ENCODE measurements at regions not wholly inside any gene's neighbourhood (a gene's known extent, or its start where the extent isn't known, plus 50 kb on each side); places are given as distances from the start of the nearest gene placed in this dataset.

DNA sequence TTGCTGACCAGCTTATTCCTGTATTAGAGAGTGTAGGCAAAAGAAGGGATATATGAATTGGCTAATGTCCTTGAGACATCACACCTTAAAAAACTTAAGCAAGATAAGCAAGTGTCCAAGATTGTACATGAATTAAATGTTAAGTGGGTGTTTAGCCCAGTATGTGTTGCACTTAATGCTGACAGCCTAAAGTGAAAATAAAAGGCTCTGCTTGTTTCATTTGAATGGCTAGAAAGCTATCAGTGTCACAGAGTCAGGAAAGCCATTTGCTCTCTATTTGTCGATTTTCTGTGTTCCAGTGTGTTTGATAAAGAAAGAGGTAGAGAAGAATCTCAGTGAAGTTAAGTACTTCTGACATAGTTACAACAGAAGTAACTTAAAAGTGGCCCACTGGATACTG, 744.9 kb downstream of the ANKRD7 start:
- Histone ChIP-seq H3K4me1 (ENCODE audit: insufficient read depth, poor library complexity, severe bottlenecking) (no peaks in the 10 kb centered on the region), H3K36me3 (ENCODE audit: low read depth) (no peaks in the 10 kb centered on the region), H3K9me3 (ENCODE audit: severe bottlenecking) (peaks cover 2% of the 10 kb centered on the region), H3K4me3 (ENCODE audit: severe bottlenecking) (no peak overlapping the region), H3K27me3 (ENCODE audit: insufficient read depth, poor library complexity, severe bottlenecking) (no peaks in the 10 kb centered on the region), H3K27ac (ENCODE audit: poor library complexity, severe bottlenecking) (no peak overlapping the region)
- no peak for DNase-seq (ENCODE audit: low spot score)
- TF ChIP-seq, protein P1, sequence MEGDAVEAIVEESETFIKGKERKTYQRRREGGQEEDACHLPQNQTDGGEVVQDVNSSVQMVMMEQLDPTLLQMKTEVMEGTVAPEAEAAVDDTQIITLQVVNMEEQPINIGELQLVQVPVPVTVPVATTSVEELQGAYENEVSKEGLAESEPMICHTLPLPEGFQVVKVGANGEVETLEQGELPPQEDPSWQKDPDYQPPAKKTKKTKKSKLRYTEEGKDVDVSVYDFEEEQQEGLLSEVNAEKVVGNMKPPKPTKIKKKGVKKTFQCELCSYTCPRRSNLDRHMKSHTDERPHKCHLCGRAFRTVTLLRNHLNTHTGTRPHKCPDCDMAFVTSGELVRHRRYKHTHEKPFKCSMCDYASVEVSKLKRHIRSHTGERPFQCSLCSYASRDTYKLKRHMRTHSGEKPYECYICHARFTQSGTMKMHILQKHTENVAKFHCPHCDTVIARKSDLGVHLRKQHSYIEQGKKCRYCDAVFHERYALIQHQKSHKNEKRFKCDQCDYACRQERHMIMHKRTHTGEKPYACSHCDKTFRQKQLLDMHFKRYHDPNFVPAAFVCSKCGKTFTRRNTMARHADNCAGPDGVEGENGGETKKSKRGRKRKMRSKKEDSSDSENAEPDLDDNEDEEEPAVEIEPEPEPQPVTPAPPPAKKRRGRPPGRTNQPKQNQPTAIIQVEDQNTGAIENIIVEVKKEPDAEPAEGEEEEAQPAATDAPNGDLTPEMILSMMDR (IDR thresholded peaks at IDR 0.05; ENCODE audit: poor library complexity, severe bottlenecking) = no peak
- ATAC-seq (ENCODE audit: low read depth) = no peak

DNA sequence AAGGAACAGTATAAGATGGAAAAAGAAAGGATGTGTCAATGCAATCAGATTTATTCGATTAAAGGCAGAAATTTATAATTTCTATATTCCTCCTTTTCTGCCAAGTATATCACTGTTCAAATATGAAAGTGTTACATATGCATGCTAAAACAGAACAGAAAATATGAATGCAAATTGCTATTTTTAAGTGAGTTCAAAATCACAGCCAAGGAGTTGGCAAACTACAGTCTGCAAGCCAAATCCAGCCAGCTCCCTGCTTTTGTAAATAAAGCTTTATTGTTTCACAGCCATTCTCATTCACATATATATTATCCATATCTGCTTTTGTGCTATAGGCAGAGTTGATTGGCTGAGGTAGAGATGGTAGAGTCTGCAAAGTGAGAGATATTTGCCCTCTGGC, 747.2 kb downstream of the ANKRD7 start:
- Histone ChIP-seq H3K4me3 (ENCODE audit: severe bottlenecking) (no peak overlapping the region), H3K9me3 (ENCODE audit: severe bottlenecking) (peaks cover under 1% of the 10 kb centered on the region), H3K27ac (ENCODE audit: poor library complexity, severe bottlenecking) (no peak overlapping the region), H3K36me3 (ENCODE audit: low read depth) (no peaks in the 10 kb centered on the region), H3K27me3 (ENCODE audit: insufficient read depth, poor library complexity, severe bottlenecking) (no peaks in the 10 kb centered on the region), H3K4me1 (ENCODE audit: insufficient read depth, poor library complexity, severe bottlenecking) (no peaks in the 10 kb centered on the region)
- DNase-seq (ENCODE audit: low spot score) (no peak), ATAC-seq (ENCODE audit: low read depth) (no peak)
- TF ChIP-seq, protein P1 (IDR thresholded peaks at IDR 0.05; ENCODE audit: poor library complexity, severe bottlenecking) = no peak

DNA sequence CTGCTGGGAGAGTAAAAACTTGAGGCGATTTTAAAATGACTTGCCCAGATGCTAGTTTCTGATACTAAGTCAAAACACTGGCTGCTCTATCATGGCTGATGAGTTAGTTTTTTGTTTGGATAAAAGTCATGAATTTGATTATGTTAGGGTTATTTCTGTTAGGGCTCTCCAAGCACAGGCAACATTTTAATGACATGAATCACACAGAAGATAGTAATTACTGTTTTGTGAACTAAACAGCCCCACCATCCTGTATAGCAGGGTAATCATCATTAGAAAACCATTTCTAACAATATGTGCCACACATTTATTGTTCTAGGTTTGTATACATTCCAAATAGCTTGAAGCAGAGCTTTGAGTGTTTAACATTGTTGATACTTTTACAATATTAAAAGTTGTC, 750.3 kb downstream of the ANKRD7 start:
- H3K27ac ChIP-seq (ENCODE audit: poor library complexity, severe bottlenecking) = no peak overlapping the region
- H3K4me1 ChIP-seq (ENCODE audit: insufficient read depth, poor library complexity, severe bottlenecking) = no peaks in the 10 kb centered on the region
- TF ChIP-seq, protein P1 (IDR thresholded peaks at IDR 0.05; ENCODE audit: poor library complexity, severe bottlenecking) = no peak
- no peaks in the 10 kb centered on the region for H3K27me3 ChIP-seq (ENCODE audit: insufficient read depth, poor library complexity, severe bottlenecking)
- no peak for ATAC-seq (ENCODE audit: low read depth)
- H3K9me3 ChIP-seq (ENCODE audit: severe bottlenecking) = no peaks in the 10 kb centered on the region
- no peak overlapping the region for H3K4me3 ChIP-seq (ENCODE audit: severe bottlenecking)
- H3K36me3 ChIP-seq (ENCODE audit: low read depth) = no peaks in the 10 kb centered on the region
- DNase-seq (ENCODE audit: low spot score) = no peak

DNA sequence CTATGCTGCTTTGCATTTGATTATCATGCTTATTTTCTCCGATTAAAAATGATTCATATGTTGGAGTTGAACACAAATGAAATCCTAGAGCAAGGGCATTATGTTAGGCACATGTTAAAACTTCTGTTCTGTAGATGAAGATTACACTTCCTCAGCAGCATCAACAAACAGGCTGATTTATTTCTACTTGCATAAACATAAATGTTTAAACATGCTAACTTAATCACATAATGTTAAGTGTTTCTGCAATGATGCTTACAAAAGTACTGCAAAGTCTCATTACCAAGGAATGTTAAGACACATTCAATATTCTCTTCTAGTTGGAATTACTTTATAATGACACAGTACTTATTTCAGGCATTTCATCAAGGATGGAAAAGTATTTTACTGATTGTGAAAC, 770.8 kb downstream of the ANKRD7 start:
- H3K4me1 ChIP-seq (ENCODE audit: insufficient read depth, poor library complexity, severe bottlenecking) = no peaks in the 10 kb centered on the region
- H3K27ac ChIP-seq (ENCODE audit: poor library complexity, severe bottlenecking) = no peak overlapping the region
- no peaks in the 10 kb centered on the region for H3K9me3 ChIP-seq (ENCODE audit: severe bottlenecking)
- TF ChIP-seq, protein P1 (IDR thresholded peaks at IDR 0.05; ENCODE audit: poor library complexity, severe bottlenecking) = no peak
- ATAC-seq (ENCODE audit: low read depth) = no peak
- no peak overlapping the region for H3K4me3 ChIP-seq (ENCODE audit: severe bottlenecking)
- no peaks in the 10 kb centered on the region for H3K27me3 ChIP-seq (ENCODE audit: insufficient read depth, poor library complexity, severe bottlenecking)
- no peak for DNase-seq (ENCODE audit: low spot score)
- no peaks in the 10 kb centered on the region for H3K36me3 ChIP-seq (ENCODE audit: low read depth)

DNA sequence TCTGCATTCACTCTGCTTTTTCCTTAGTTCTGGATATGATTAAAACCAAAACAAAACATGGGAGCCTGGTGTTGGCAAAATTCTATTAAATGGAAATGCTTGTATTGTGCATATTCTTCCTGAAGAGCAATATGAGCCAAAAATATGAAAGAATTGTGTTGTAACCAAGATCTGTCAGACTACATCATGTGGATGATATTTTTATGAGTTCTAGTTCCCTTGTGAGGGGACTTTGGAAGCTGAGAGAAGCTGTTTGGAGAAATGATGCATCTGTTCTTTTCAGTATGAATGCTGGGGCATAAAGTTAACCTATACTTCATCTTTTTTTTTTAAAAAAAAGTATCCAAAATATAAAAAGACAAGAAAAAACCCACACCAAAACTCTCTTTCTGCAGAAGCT, 782.7 kb downstream of the ANKRD7 start:
- ATAC-seq (ENCODE audit: low read depth) (no peak), DNase-seq (ENCODE audit: low spot score) (no peak)
- H3K9me3 ChIP-seq (ENCODE audit: severe bottlenecking) = no peaks in the 10 kb centered on the region
- H3K36me3 ChIP-seq (ENCODE audit: low read depth) = no peaks in the 10 kb centered on the region
- H3K4me3 ChIP-seq (ENCODE audit: severe bottlenecking) = no peak overlapping the region
- no peaks in the 10 kb centered on the region for H3K4me1 ChIP-seq (ENCODE audit: insufficient read depth, poor library complexity, severe bottlenecking)
- H3K27me3 ChIP-seq (ENCODE audit: insufficient read depth, poor library complexity, severe bottlenecking) = no peaks in the 10 kb centered on the region
- no peak overlapping the region for H3K27ac ChIP-seq (ENCODE audit: poor library complexity, severe bottlenecking)
- TF ChIP-seq, protein P1 (IDR thresholded peaks at IDR 0.05; ENCODE audit: poor library complexity, severe bottlenecking) = no peak

Data from RWPE2 (cell line).